ENCODE measurements at regions not wholly inside any gene's neighbourhood (a gene's known extent, or its start where the extent isn't known, plus 50 kb on each side); places are given as distances from the start of the nearest gene placed in this dataset.
"Not testable (repeated sequence)": the region's sequence is repeated elsewhere in the genome, so short reads cannot be mapped to it uniquely, and the experiment has no call there.

DNA sequence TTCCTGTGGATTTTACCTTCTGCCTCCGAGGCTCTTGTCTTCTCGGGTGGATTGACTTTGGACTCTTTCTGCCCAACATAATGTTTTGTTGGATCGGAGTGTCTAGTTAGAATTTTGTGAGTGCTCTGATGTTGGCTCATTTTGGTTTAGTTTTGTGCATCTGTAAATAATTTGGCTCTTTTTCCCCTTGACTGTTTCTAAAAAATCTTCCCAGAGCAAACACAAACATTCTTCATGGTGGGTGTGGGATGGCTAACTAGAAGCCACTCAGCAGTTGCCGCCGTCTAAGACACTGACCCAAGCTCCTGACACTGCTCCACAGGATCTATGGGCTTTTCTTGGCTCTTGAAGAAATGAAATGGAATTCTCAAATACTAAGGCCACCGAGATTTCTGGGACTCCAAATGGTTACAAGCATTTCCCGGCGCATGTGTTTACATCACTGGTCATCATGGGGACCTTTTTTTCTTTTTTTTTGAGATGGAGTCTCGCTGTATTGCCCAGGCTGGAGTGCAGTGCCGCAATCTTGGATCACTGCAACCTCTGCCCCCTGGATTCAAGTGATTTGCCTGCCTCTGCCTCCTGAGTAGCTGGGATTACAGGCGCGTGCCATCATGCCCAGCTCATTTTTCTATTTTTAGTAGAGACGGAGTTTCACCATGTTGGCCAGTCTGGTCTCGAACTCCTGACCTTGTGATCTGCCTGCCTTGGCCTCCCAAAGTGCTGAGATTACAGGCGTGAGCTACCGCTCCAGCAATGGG lies 92.0 kb upstream of the FRMD1 start:
- DNase-seq: no peak

GRCh38 chr6:168169624-168170023 lies 90.6 kb upstream of the FRMD1 start:
- DNase-seq: no peak

- DNase-seq: not testable (repeated sequence)
These were observed 89.9 kb upstream of the FRMD1 start for GRCh38 chr6:168168936-168169335.

DNA sequence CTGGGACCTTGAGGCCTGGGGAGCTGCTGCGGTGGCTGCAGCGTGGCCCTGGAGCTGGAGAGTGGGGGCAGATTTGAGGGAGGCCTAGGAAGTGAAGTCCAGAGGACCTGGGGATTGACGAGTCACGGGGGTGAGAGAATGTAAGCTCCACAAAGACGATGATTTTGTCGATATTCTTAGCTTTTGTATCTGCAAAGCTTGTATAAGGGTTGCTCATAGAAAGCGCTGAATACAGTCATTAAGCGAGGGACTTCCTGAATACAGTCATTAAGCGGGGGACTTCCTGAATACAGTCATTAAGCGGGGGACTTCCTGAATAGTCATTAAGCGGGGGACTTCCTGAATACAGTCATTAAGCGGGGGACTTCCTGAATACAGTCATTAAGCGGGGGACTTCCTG lies 89.3 kb upstream of the FRMD1 start:
- not testable (repeated sequence) for DNase-seq

DNA sequence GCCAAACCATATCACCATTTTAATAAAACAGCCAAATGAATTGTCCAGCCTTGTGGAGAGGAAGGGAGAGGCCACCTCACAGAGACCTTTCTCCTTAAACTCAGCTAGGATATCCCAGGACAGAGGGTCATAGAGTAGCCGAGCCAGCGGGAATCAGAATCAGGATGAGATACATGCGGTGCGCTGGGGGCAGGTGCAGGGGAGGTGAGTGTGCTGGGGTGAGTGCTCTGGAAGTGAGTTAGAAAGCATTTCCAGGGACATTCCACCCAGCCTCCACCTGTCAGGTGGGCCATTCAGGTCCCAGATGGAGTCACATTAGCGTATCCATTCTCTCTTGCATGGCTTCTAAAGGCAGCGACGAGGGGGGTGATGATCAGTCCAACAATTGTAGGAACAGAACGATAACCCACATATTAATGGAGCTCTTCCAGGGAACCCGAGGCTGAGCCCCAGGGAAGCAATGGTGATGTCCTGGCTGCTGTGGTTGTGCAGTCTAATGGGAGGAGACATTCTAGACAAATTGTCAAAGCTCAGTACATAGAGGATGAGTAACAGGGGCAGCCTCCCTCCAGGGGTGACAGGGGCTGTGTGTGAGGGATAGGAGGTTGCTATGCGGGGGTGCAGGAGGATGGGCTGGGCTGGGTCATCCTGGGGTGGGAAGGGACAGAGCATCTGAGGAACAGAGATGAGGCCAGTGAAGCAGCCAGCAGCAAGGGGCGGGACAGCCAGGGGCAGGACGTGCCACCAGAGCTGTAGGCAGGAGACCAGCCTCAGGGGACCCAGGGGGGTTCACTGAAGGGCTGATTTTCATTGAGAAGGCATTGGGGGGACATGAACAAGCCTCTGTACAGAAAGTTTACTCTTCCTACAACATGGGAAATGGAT lies 88.7 kb upstream of the FRMD1 start:
- no peak for DNase-seq

DNA sequence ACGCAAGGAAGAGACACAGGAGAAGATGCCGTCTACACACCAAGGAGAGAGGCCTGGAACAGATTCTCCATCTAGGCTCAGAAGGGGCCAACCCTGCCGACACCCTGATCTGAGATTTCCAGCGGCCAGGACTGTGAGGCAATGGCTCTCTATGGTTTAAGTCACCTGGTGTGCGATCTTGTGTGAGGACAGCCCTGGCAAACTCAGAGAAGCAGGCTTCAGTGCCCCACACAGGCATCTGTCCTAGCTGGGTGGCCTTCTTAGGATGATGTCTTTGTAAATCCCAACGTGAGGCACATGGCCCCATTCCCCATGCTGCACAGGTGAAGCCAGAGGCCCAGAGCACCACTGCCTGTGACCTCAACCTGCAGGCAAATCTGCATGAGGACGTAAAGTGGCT lies 87.6 kb upstream of the FRMD1 start:
- no peak for DNase-seq

GRCh38 chr6:168165891-168166290 lies 86.9 kb upstream of the FRMD1 start:
- DNase-seq: no peak

GRCh38 chr6:168165373-168165772 lies 86.4 kb upstream of the FRMD1 start:
- no peak for DNase-seq

DNA sequence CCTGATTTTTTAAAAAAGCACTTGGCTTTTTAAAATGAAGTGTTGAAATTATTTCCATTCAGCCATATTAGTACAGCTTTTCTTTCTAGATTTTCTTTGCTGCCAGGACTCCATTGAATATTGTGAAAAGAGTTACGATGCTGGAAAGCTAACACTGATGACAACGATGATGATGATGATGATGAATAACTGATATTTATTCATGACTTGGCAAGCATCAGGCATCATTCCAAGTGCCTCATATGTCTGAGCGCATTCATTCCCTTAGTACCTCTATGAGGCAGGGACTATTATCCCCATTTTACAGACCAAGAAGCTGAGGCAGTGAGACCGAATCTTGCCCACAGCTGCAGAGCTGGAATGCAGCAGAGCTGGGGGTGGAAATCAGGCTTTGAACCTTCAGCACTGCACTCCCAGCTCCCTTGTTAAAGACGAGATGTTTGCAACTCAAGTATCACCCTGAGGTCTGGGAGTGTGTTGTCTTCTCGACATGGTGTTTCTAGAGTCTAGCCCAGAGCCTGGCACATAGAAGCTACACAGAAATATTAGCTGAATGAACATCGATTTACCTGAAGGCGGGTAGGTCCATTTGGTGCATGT lies 85.5 kb upstream of the FRMD1 start:
- DNase-seq: no peak

GRCh38 chr6:168163096-168163731 lies 84.2 kb upstream of the FRMD1 start:
- DNase-seq: no peak

GRCh38 chr6:168162366-168162765 lies 83.4 kb upstream of the FRMD1 start:
- no peak for DNase-seq

- DNase-seq: no peak
These were observed 82.3 kb upstream of the FRMD1 start for GRCh38 chr6:168161371-168161750.

GRCh38 chr6:168160506-168161370 lies 81.7 kb upstream of the FRMD1 start:
- DNase-seq: no peak

DNA sequence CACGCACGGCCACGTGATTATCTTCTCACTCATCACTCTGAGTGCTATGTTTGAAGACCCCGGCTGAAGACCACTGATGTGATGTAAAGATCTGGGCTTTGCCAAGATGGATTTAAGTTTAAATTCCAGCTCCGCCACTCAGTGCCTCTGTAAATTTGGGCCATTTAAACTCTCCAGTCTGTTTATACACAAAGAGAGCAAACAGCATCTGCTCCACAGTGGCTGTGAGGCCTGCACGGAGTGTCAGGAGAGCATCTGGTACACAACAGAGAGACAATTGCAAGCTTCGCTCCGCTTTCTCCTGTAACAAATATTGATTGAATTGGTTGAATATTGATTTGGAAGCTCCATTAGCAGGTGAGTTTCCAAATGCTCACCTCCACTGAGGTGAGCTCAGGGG lies 80.5 kb upstream of the FRMD1 start:
- DNase-seq: peak; percentile 43

DNA sequence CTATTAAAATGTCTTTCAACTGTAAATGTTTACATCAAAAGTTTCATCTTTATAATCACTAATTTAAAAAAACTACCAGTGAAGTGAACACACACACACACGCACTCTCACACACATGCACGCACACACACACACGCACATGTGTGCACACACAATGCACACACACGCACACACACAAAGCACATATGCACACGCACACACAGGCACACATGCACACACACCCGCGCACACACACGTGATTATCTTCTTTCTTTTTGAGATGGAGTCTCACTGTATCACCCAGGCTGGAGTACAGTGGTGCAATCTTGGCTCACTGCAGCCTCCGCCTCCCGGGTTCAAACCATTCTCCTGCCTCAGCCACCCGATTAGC lies 80.0 kb upstream of the FRMD1 start:
- DNase-seq: no peak

DNA sequence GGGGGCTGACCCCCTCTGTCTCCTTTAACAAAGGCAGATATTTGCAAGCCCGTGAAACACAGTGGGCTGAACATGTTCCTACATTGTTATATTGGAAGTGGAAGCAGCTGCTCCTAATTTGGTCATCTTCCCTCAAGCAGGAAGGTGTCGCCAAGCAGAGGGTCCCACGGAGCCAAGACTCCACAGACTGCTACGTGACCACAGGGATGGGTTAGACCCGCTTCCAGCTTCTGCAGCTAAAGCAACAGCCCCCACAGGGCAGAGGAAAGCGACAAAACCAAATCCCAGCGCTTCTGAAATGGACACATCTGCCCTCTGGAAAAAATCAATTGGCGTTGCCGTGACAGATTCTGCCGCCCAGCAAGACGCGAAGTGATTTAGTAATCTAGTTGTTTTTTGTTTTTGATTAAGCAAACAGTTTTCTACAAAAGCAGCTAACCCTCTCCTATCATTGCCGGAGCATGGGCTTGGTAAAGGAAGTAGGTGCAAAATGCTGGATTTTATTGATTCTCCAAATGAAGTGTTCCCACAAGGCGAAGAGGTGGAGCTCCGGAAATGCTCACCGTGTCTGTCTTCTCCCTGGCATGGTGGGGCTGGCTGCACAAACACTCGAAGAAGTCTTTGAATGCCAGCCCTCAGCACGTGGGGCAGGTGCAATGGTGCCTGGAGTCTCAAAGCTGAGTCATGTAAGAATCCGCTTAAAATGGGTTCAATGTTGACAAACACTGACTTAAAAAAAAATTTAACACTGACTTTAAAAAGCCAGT lies 79.4 kb upstream of the FRMD1 start:
- peak; percentile 85 for DNase-seq

GRCh38 chr6:168157272-168158212 lies 78.5 kb upstream of the FRMD1 start:
- peak; percentile 68 for DNase-seq

GRCh38 chr6:168156742-168157265 lies 77.8 kb upstream of the FRMD1 start:
- no peak for DNase-seq

GRCh38 chr6:168155821-168156741 lies 77.1 kb upstream of the FRMD1 start:
- no peak for DNase-seq

All from NCI-H1092 (cell line).